Right lobe of liver (tissue), 6 donors: ENCODE measurements at regions not wholly inside any gene's neighbourhood (a gene's known extent, or its start where the extent isn't known, plus 50 kb on each side); places are given as distances from the start of the nearest gene placed in this dataset.

Experiments
- ATAC-seq, 4 donors: fragments of 200-7000 bp; cut with Tn5 transposase; one replicate each; pipeline ENCODE4 v1.9.1; 2020; ENCODE audit warnings: mild to moderate bottlenecking in 4 of 4, moderate library complexity in 4 of 4
- DNase-seq, 3 donors: peaks; one replicate each; pipeline ENCODE4 v3.0.0-alpha.2; 2020
- H3K27ac ChIP-seq, 3 donors: fragments of 200-600 bp; one replicate each; pipeline ENCODE4 v1.8.0; 2022
- H3K27me3 ChIP-seq, 2 donors: fragments of 200-600 bp; one replicate each; pipeline ENCODE4 v1.8.0; 2022
- H3K36me3 ChIP-seq, 4 donors: fragments of 200-600 bp; sonication (generic) in 1 of 4; one replicate each; pipeline versions ENCODE4 v1.5.1 to v1.8.0; 2017 to 2022; ENCODE audit warnings: control low read depth in 1 of 4
- H3K4me1 ChIP-seq, 4 donors: fragments of 200-600 bp; sonication (generic) in 1 of 4; one replicate each; pipeline versions ENCODE4 v1.5.1 to v1.8.0; 2017 to 2022; ENCODE audit warnings: control low read depth in 1 of 4
- H3K4me3 ChIP-seq, 3 donors: fragments of 200-600 bp; one replicate each; pipeline ENCODE4 v1.8.0; 2022
- H3K9me3 ChIP-seq, 4 donors: fragments of 200-600 bp; sonication (generic) in 1 of 4; one replicate each; pipeline versions ENCODE4 v1.5.1 to v1.8.0; 2017 to 2022; ENCODE audit warnings: control low read depth in 1 of 4
- POLR2A ChIP-seq: fragments of 450-650 bp; IDR thresholded peaks from one replicate; pipeline ENCODE4 v1.6.1; 2017; ENCODE audit warnings: antibody characterized with exemption, mild to moderate bottlenecking
- WGBS: methylation state at CpG from one replicate; pipeline ENCODE4 v1.1.6; 2018; ENCODE audit warnings: low coverage, low lambda C conversion rate; ENCODE audit not compliant: insufficient coverage; ENCODE audit errors: missing lambda C conversion rate; 5-methylcytosine and 5-hydroxymethylcytosine counted together
- intact Hi-C, 2 donors: fragments of 100-400 bp; cut with DNase I; formaldehyde crosslinking; loops; one replicate each; pipeline versions ENCODE4 v1.11.2 to v1.14.1; 2022
- TF ChIP-seq, protein P1 (sequence below), 4 donors: fragments of 200-600 bp in 3 of 4; fragments of 450-650 bp in 1 of 4; IDR thresholded peaks; one replicate each; pipeline versions ENCODE4 v1.5.1 to v1.8.0; 2016 to 2022; ENCODE audit warnings: antibody characterized with exemption in 4 of 4, mild to moderate bottlenecking in 2 of 4
- donor health status: DM: no; HTN: yes; CAD: no.
- donor health status: DM: no; HTN: no; CAD: no.
- donor health status: DM: no; HTN: no; CAD: no.
- donor health status: DM: no; HTN: yes; CAD: no.
- donor health status: DM: no; HTN: yes; CAD: no.

DNA sequence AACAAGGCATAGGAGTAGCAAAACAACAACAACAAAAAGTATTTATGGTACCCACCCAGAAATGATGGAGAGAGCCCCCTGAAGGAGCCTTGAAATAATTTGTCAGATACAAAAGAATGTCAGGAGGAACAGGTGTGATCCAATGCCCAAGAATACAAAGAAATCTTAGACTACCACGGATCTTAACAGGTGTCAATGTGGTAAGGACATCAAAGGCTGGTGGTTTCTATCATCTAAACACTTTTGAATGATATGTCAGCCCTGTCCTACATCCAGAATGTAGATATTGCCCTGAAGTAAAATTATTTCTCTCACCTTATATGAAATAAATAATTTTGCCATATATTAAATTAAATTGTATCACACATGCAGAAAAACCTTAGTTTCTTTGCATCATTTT is 386.4 kb upstream of the ANO5 start:
- Histone ChIP-seq H3K36me3 (no peaks in the 10 kb centered on the region), H3K4me1 (no peaks in the 10 kb centered on the region), H3K9me3 (no peaks in the 10 kb centered on the region), H3K4me3 (no peak overlapping the region), H3K27me3 (no peaks in the 10 kb centered on the region), H3K27ac (no peak overlapping the region)
- WGBS = 43% methylated on average over 1 of the region's 1 CpG
- intact Hi-C loops = no loop called here
- TF ChIP-seq, protein P1, sequence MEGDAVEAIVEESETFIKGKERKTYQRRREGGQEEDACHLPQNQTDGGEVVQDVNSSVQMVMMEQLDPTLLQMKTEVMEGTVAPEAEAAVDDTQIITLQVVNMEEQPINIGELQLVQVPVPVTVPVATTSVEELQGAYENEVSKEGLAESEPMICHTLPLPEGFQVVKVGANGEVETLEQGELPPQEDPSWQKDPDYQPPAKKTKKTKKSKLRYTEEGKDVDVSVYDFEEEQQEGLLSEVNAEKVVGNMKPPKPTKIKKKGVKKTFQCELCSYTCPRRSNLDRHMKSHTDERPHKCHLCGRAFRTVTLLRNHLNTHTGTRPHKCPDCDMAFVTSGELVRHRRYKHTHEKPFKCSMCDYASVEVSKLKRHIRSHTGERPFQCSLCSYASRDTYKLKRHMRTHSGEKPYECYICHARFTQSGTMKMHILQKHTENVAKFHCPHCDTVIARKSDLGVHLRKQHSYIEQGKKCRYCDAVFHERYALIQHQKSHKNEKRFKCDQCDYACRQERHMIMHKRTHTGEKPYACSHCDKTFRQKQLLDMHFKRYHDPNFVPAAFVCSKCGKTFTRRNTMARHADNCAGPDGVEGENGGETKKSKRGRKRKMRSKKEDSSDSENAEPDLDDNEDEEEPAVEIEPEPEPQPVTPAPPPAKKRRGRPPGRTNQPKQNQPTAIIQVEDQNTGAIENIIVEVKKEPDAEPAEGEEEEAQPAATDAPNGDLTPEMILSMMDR (IDR thresholded peaks at IDR 0.05) = no peak
- DNase-seq (no peak), ATAC-seq (no peak)

DNA sequence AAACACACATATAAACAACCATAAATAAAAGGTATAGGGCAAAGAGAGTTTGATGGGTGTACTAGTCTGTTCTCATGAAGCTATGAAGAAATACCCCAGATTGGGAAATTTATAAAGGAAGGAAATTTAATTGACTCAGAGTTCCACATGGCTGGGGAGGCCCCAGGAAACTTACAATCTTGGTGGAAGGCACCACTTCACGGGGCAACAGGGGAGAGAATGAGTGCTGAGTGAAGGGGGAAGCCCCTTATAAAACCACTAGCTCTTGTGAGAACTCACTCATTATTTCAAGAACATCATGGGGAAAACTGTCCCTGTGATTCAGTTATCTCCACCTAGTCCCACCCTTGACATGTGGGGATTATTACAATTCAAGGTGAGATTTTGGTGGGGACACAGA is 385.9 kb upstream of the ANO5 start:
- TF ChIP-seq, protein P1 (IDR thresholded peaks at IDR 0.05) = no peak
- TF ChIP-seq POLR2A = no peak
- Histone ChIP-seq H3K4me3 (no peak overlapping the region), H3K9me3 (no peaks in the 10 kb centered on the region), H3K27ac (no peak overlapping the region), H3K4me1 (no peaks in the 10 kb centered on the region), H3K27me3 (no peaks in the 10 kb centered on the region), H3K36me3 (no peaks in the 10 kb centered on the region)
- intact Hi-C loops = no loop called here
- ATAC-seq = no peak
- DNase-seq = no peak
- 36% methylated on average over 1 of the region's 1 CpG for WGBS

DNA sequence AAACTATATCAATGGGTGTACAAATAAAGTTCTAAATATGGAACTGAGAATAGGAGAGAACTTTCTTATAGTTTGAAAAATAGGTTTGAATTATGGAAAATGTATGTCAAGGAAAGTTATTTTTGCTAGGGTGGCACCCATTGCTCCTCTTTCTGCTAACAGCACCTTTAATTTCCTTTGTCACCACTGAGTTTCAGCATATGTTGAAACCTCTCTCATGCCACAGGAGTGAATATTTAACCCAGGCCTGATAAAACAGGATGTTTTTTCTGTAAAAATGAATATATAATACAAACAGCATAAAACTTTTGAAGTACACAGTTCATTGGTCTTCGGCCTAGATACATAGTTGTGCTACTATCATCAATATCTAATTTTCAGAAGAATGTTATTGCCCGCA is 385.5 kb upstream of the ANO5 start:
- no peaks in the 10 kb centered on the region for H3K4me1 ChIP-seq
- H3K27ac ChIP-seq = no peak overlapping the region
- H3K4me3 ChIP-seq = no peak overlapping the region
- DNase-seq (no peak), ATAC-seq (no peak)
- H3K27me3 ChIP-seq = no peaks in the 10 kb centered on the region
- no peaks in the 10 kb centered on the region for H3K9me3 ChIP-seq
- no peaks in the 10 kb centered on the region for H3K36me3 ChIP-seq
- WGBS = 45% methylated on average over 2 of the region's 2 CpGs
- no peak for TF ChIP-seq POLR2A
- TF ChIP-seq, protein P1 (IDR thresholded peaks at IDR 0.05) = no peak
- intact Hi-C loops = no loop called here

DNA sequence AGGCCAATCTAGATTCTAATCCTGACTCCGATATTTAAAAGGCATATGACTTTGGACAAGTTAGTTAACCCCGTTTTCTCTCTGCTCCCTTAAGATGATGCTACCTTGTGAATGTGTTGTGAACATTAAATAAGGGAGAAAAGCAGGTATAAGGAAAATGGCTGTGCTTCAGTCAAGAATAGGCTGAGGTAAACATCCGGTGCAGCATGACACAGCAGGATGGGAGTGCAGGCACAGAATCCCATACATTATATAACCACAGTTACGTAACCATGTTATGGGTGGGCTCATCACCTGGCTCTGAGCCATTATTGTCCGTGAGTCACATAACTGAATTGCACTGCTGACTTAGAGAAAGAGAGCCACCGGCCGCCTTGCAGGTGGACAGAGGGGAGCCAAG is 382.2 kb upstream of the ANO5 start:
- intact Hi-C loops = no loop called here
- ATAC-seq (no peak), DNase-seq (no peak)
- no peak overlapping the region for H3K27ac ChIP-seq
- TF ChIP-seq, protein P1 (IDR thresholded peaks at IDR 0.05) = no peak
- no peak for TF ChIP-seq POLR2A
- H3K27me3 ChIP-seq = no peaks in the 10 kb centered on the region
- H3K4me3 ChIP-seq = no peak overlapping the region
- 54% methylated on average over 5 of the region's 7 CpGs for WGBS
- no peaks in the 10 kb centered on the region for H3K36me3 ChIP-seq
- no peaks in the 10 kb centered on the region for H3K4me1 ChIP-seq
- H3K9me3 ChIP-seq = no peaks in the 10 kb centered on the region

DNA sequence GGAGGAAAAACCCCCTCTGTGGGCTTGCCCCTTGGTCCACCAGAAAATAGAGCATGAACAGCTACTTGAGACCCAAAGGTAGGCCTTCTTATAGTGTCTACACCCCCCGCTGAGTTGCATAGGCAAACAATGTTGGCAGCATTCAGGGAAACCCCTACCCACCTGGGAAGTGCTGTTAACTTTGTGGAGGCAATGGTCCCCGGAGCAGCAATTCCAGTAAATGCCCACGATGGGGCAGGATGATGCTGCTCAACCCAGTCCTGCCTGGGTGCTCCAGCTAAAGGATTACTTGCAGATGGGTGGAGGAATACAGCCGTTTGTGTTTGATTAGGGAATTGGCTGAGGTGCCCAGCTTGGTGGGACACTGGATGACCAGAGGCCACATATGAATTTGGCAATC is 381.3 kb upstream of the ANO5 start:
- ATAC-seq (no peak), DNase-seq (no peak)
- no peak for TF ChIP-seq POLR2A
- TF ChIP-seq, protein P1 (IDR thresholded peaks at IDR 0.05) = peak in 1 of 4 donors; percentile 8
- Histone ChIP-seq H3K36me3 (no peaks in the 10 kb centered on the region), H3K27me3 (no peaks in the 10 kb centered on the region), H3K9me3 (no peaks in the 10 kb centered on the region), H3K4me3 (no peak overlapping the region), H3K4me1 (no peaks in the 10 kb centered on the region), H3K27ac (no peak overlapping the region)
- WGBS = no CpG with 5 or more reads among the region's 4 CpGs
- intact Hi-C loops = no loop called here
